ENCODE measurements at regions not wholly inside any gene's neighbourhood (a gene's known extent, or its start where the extent isn't known, plus 50 kb on each side); places are given as distances from the start of the nearest gene placed in this dataset.
"Not testable (repeated sequence)": the region's sequence is repeated elsewhere in the genome, so short reads cannot be mapped to it uniquely, and the experiment has no call there.

DNA sequence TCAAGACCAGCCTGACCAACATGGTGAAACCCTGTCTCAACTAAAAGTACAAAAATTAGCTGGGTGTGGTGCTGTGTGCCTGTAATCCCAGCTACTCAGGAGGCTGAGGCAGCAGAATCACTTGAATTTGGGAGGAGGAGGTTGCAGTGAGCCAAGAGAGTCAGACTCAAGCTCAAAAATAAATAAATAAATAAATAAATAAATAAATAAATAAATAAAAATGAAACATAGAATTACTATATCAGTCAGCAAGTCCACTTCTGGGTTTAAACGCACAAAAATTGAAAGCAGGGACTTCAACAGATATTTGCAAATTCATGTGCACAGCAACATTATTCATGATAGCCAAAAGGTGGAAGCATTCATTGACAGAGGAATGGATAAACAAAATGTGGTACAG lies 875.2 kb upstream of the ALG10B start:
- not testable (repeated sequence) for H3K4me1 ChIP-seq (ENCODE audit: control insufficient read depth, extremely low read depth, insufficient read depth, low read length); DNase-seq (ENCODE audit: low read depth in 2 of 2); H3K9me3 ChIP-seq (ENCODE audit: control insufficient read depth, insufficient read depth, low read depth, low read length); H4K20me1 ChIP-seq (ENCODE audit: control insufficient read depth, extremely low read depth, insufficient read depth, low read length); H3K4me3 ChIP-seq (replicated peaks in 1 of 4; ENCODE audit: control extremely low read depth in 1 of 4, insufficient read depth in 1 of 4, low read depth in 3 of 4, low read length in 4 of 4); H3K27ac ChIP-seq (ENCODE audit: insufficient read depth, low read length); H3K27me3 ChIP-seq (ENCODE audit: control insufficient read depth, insufficient read depth, low read length); H2AFZ ChIP-seq (ENCODE audit: low read length); H3K36me3 ChIP-seq (ENCODE audit: control insufficient read depth, insufficient read depth, low read length); H3K79me2 ChIP-seq (ENCODE audit: control insufficient read depth, insufficient read depth, low read length); H3K9ac ChIP-seq (ENCODE audit: insufficient read depth, low read length); H3K4me2 ChIP-seq (ENCODE audit: extremely low read depth, insufficient read depth, low read length)

DNA sequence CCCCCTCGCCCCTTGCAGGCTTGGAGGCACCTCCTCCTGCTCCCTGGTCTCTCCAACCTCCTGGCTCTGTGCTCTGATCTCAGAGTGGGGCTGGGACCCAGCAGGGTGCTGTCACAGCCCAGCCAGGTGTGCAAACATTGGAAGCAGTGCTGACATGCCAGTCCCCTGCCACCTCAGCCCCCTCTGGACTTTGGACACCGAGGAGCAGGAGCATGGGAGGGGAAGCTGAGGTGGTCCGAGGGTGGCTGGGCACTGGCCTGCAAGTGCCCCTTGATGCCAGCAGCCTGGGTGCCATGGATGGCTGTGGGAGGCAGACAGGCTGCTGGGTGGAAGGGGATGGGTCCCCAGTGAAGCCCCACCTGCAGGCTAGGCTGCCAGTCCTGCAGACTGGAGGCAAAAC lies 860.9 kb upstream of the ALG10B start:
- not testable (repeated sequence) for H3K4me2 ChIP-seq (ENCODE audit: extremely low read depth, insufficient read depth, low read length); H2AFZ ChIP-seq (ENCODE audit: low read length); H3K36me3 ChIP-seq (ENCODE audit: control insufficient read depth, insufficient read depth, low read length); H3K9ac ChIP-seq (ENCODE audit: insufficient read depth, low read length); H3K4me1 ChIP-seq (ENCODE audit: control insufficient read depth, extremely low read depth, insufficient read depth, low read length); H3K27me3 ChIP-seq (ENCODE audit: control insufficient read depth, insufficient read depth, low read length); H3K9me3 ChIP-seq (ENCODE audit: control insufficient read depth, insufficient read depth, low read depth, low read length); DNase-seq (ENCODE audit: low read depth in 2 of 2); H4K20me1 ChIP-seq (ENCODE audit: control insufficient read depth, extremely low read depth, insufficient read depth, low read length); H3K27ac ChIP-seq (ENCODE audit: insufficient read depth, low read length); H3K79me2 ChIP-seq (ENCODE audit: control insufficient read depth, insufficient read depth, low read length); H3K4me3 ChIP-seq (replicated peaks in 1 of 4; ENCODE audit: control extremely low read depth in 1 of 4, insufficient read depth in 1 of 4, low read depth in 3 of 4, low read length in 4 of 4)

- H3K4me2 ChIP-seq (ENCODE audit: extremely low read depth, insufficient read depth, low read length); DNase-seq (ENCODE audit: low read depth in 2 of 2); H3K36me3 ChIP-seq (ENCODE audit: control insufficient read depth, insufficient read depth, low read length); H3K27ac ChIP-seq (ENCODE audit: insufficient read depth, low read length); H3K4me1 ChIP-seq (ENCODE audit: control insufficient read depth, extremely low read depth, insufficient read depth, low read length); H3K9ac ChIP-seq (ENCODE audit: insufficient read depth, low read length); H3K79me2 ChIP-seq (ENCODE audit: control insufficient read depth, insufficient read depth, low read length); H2AFZ ChIP-seq (ENCODE audit: low read length); H3K4me3 ChIP-seq (replicated peaks in 1 of 4; ENCODE audit: control extremely low read depth in 1 of 4, insufficient read depth in 1 of 4, low read depth in 3 of 4, low read length in 4 of 4); H4K20me1 ChIP-seq (ENCODE audit: control insufficient read depth, extremely low read depth, insufficient read depth, low read length); H3K9me3 ChIP-seq (ENCODE audit: control insufficient read depth, insufficient read depth, low read depth, low read length); H3K27me3 ChIP-seq (ENCODE audit: control insufficient read depth, insufficient read depth, low read length): not testable (repeated sequence)
These were observed 818.6 kb upstream of the ALG10B start for GRCh38 chr12:37497939-37498338.

- not testable (repeated sequence) for H3K9ac ChIP-seq (ENCODE audit: insufficient read depth, low read length); DNase-seq (ENCODE audit: low read depth in 2 of 2); H4K20me1 ChIP-seq (ENCODE audit: control insufficient read depth, extremely low read depth, insufficient read depth, low read length); H3K4me3 ChIP-seq (replicated peaks in 1 of 4; ENCODE audit: control extremely low read depth in 1 of 4, insufficient read depth in 1 of 4, low read depth in 3 of 4, low read length in 4 of 4); H3K27ac ChIP-seq (ENCODE audit: insufficient read depth, low read length); H2AFZ ChIP-seq (ENCODE audit: low read length); H3K4me2 ChIP-seq (ENCODE audit: extremely low read depth, insufficient read depth, low read length); H3K4me1 ChIP-seq (ENCODE audit: control insufficient read depth, extremely low read depth, insufficient read depth, low read length); H3K79me2 ChIP-seq (ENCODE audit: control insufficient read depth, insufficient read depth, low read length); H3K36me3 ChIP-seq (ENCODE audit: control insufficient read depth, insufficient read depth, low read length); H3K9me3 ChIP-seq (ENCODE audit: control insufficient read depth, insufficient read depth, low read depth, low read length); H3K27me3 ChIP-seq (ENCODE audit: control insufficient read depth, insufficient read depth, low read length)
These were observed 806.3 kb upstream of the ALG10B start for GRCh38 chr12:37510256-37510655.

DNA sequence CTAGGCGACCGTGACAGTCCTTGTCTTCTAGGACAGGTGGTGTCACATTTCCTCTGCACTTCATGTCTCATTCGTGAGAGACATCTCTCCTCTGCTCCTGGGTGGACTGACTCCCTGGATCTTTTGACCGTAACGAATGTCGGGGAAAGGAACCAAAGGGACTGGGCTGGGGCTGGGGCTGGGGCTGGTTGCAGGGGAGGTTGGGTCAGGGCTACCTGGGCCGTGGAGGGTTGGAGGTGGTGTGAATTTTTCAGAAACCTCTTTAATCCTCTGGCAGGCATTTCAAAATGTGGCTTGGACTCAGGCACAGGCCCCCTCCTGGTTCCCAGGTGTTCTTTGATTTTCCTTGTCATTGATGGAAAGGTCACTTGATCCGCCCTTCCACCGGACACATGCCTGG lies 776.0 kb upstream of the ALG10B start:
- not testable (repeated sequence) for H3K79me2 ChIP-seq (ENCODE audit: control insufficient read depth, insufficient read depth, low read length); H3K4me3 ChIP-seq (replicated peaks in 1 of 4; ENCODE audit: control extremely low read depth in 1 of 4, insufficient read depth in 1 of 4, low read depth in 3 of 4, low read length in 4 of 4); H3K4me1 ChIP-seq (ENCODE audit: control insufficient read depth, extremely low read depth, insufficient read depth, low read length); H3K36me3 ChIP-seq (ENCODE audit: control insufficient read depth, insufficient read depth, low read length); H3K9me3 ChIP-seq (ENCODE audit: control insufficient read depth, insufficient read depth, low read depth, low read length); H3K4me2 ChIP-seq (ENCODE audit: extremely low read depth, insufficient read depth, low read length); H3K9ac ChIP-seq (ENCODE audit: insufficient read depth, low read length); DNase-seq (ENCODE audit: low read depth in 2 of 2); H4K20me1 ChIP-seq (ENCODE audit: control insufficient read depth, extremely low read depth, insufficient read depth, low read length); H2AFZ ChIP-seq (ENCODE audit: low read length); H3K27ac ChIP-seq (ENCODE audit: insufficient read depth, low read length); H3K27me3 ChIP-seq (ENCODE audit: control insufficient read depth, insufficient read depth, low read length)
